GM23338 (cell line): ENCODE measurements at regions not wholly inside any gene's neighbourhood (a gene's known extent, or its start where the extent isn't known, plus 50 kb on each side); places are given as distances from the start of the nearest gene placed in this dataset.

Experiments used
- ATAC-seq: fragments of 200-7000 bp; cut with Tn5 transposase; 3 replicates; pipeline ENCODE4 v1.9.1; 2020
- DNase-seq: peaks from one replicate; pipeline ENCODE4 v3.0.0-alpha.2; 2015; ENCODE audit warnings: low spot score
- H2AFZ ChIP-seq: fragments of 200-600 bp; sonication (generic); 2 replicates; pipeline ENCODE4 v1.8.0; 2016; ENCODE audit warnings: antibody characterized with exemption, mild to moderate bottlenecking, moderate library complexity
- H3F3A ChIP-seq: fragments of 200-600 bp; sonication (generic); replicated peaks from 2 replicates; pipeline ENCODE4 v1.8.0; 2017; ENCODE audit warnings: antibody characterized with exemption, mixed run types, low read depth
- H3K27ac ChIP-seq: fragments of 200-600 bp; sonication (generic); 2 replicates; pipeline ENCODE4 v1.6.1; 2016; ENCODE audit warnings: low read depth
- H3K27me3 ChIP-seq: fragments of 200-600 bp; sonication (generic); 2 replicates; pipeline ENCODE4 v1.8.0; 2016; ENCODE audit warnings: mild to moderate bottlenecking, mixed run types, moderate library complexity; ENCODE audit not compliant: insufficient read depth
- H3K36me3 ChIP-seq: fragments of 200-600 bp; sonication (generic); 2 replicates; pipeline ENCODE4 v1.8.0; 2016; ENCODE audit warnings: mild to moderate bottlenecking; ENCODE audit not compliant: insufficient read depth
- H3K4me1 ChIP-seq: fragments of 200-600 bp; sonication (generic); 2 replicates; pipeline ENCODE4 v1.8.0; 2016; ENCODE audit warnings: mild to moderate bottlenecking, moderate library complexity; ENCODE audit not compliant: insufficient read depth
- H3K4me2 ChIP-seq: fragments of 200-600 bp; sonication (generic); 2 replicates; pipeline ENCODE4 v1.7.1; 2017; ENCODE audit warnings: mixed run types
- H3K4me3 ChIP-seq: fragments of 200-600 bp; sonication (generic); 2 replicates; pipeline ENCODE4 v1.6.1; 2016; ENCODE audit warnings: mixed run types
- H3K79me2 ChIP-seq: fragments of 200-600 bp; sonication (generic); replicated peaks from 2 replicates; pipeline ENCODE4 v1.8.0; 2017; ENCODE audit warnings: mild to moderate bottlenecking; ENCODE audit not compliant: insufficient read depth
- H3K9me2 ChIP-seq: fragments of 200-600 bp; sonication (generic); 2 replicates; pipeline ENCODE4 v1.8.0; 2017; ENCODE audit not compliant: insufficient read depth
- H4K20me1 ChIP-seq: fragments of 200-600 bp; sonication (generic); replicated peaks from 2 replicates; pipeline ENCODE4 v1.8.0; 2017; ENCODE audit warnings: mild to moderate bottlenecking; ENCODE audit not compliant: insufficient read depth
- H3K27ac Mint-ChIP-seq: 2 replicates; pipeline ENCODE4 v1.8.0; 2020; ENCODE audit warnings: inconsistent platforms, mild to moderate bottlenecking, moderate library complexity, mixed read lengths
- H3K27me3 Mint-ChIP-seq: 3 replicates; pipeline ENCODE4 v1.8.0; 2022; ENCODE audit warnings: low read depth, mild to moderate bottlenecking, moderate library complexity, mixed read lengths, inconsistent platforms; ENCODE audit not compliant: insufficient read depth, poor library complexity
- H3K36me3 Mint-ChIP-seq: 3 replicates; pipeline ENCODE4 v1.8.0; 2021; ENCODE audit warnings: low read depth, mild to moderate bottlenecking, inconsistent platforms, moderate library complexity, mixed read lengths
- H3K4me1 Mint-ChIP-seq: 3 replicates; pipeline ENCODE4 v1.8.0; 2020; ENCODE audit warnings: mild to moderate bottlenecking, inconsistent platforms, mixed read lengths
- H3K4me3 Mint-ChIP-seq: 3 replicates; pipeline ENCODE4 v1.8.0; 2021; ENCODE audit warnings: moderate library complexity, mild to moderate bottlenecking, inconsistent platforms, mixed read lengths
- H3K9me3 Mint-ChIP-seq: 3 replicates; pipeline ENCODE4 v1.8.0; 2020; ENCODE audit warnings: moderate library complexity, mild to moderate bottlenecking, inconsistent platforms, mixed read lengths
- CREB1 ChIP-seq: fragments of 250-450 bp; sonication (Bioruptor Pico); IDR thresholded peaks from 2 replicates; pipeline ENCODE4 v1.5.0; 2020; ENCODE audit warnings: low read depth, mild to moderate bottlenecking, moderate library complexity
- CTCF ChIP-seq, 2 experiments: fragments of 200-600 bp in 1 of 2; sonication (generic) in 1 of 2; conservative IDR thresholded peaks; 2 replicates each; pipeline versions ENCODE4 v1.5.1 to v1.6.1; 2016 to 2017; ENCODE audit warnings: antibody characterized with exemption in 2 of 2, low read depth in 2 of 2, mild to moderate bottlenecking in 2 of 2, moderate library complexity in 1 of 2
- ETS1 ChIP-seq: IDR thresholded peaks from 2 replicates; pipeline ENCODE4 v1.6.1; 2016; ENCODE audit warnings: antibody characterized with exemption
- EZH2 ChIP-seq: fragments of 200-600 bp; sonication (generic); IDR thresholded peaks from one replicate; pipeline ENCODE4 v1.8.0; 2017; ENCODE audit warnings: antibody characterized with exemption, mild to moderate bottlenecking, low read depth; ENCODE audit not compliant: unreplicated experiment
- EZH2phosphoT487 ChIP-seq: fragments of 200-600 bp; sonication (generic); IDR thresholded peaks from one replicate; pipeline ENCODE4 v1.8.1; 2018; ENCODE audit warnings: antibody characterized with exemption; ENCODE audit not compliant: unreplicated experiment
- JUNB ChIP-seq: IDR thresholded peaks from one replicate; pipeline ENCODE4 v1.6.1; 2016; ENCODE audit warnings: antibody characterized with exemption; ENCODE audit not compliant: unreplicated experiment
- NANOG ChIP-seq: IDR thresholded peaks from 2 replicates; pipeline ENCODE4 v1.6.1; 2016; ENCODE audit warnings: antibody characterized with exemption, borderline replicate concordance
- POLR2AphosphoS5 ChIP-seq: IDR thresholded peaks from 2 replicates; pipeline ENCODE4 v1.6.1; 2016; ENCODE audit warnings: antibody characterized with exemption, low read depth
- REST ChIP-seq: IDR thresholded peaks from one replicate; pipeline ENCODE4 v1.6.1; 2018; ENCODE audit warnings: antibody characterized with exemption; ENCODE audit not compliant: unreplicated experiment
- STAT1 ChIP-seq: IDR thresholded peaks from one replicate; pipeline ENCODE4 v1.6.1; 2016; ENCODE audit warnings: antibody characterized with exemption; ENCODE audit not compliant: unreplicated experiment
- ZNF114 ChIP-seq: fragments of 250-450 bp; sonication (Bioruptor Pico); IDR thresholded peaks from 2 replicates; pipeline ENCODE4 v1.5.0; 2020; ENCODE audit warnings: mild to moderate bottlenecking, moderate library complexity
- ZNF331 ChIP-seq: fragments of 250-450 bp; sonication (Bioruptor Pico); IDR thresholded peaks from 2 replicates; pipeline ENCODE4 v1.5.0; 2020; ENCODE audit warnings: low read depth, mild to moderate bottlenecking, moderate library complexity
- ZNF462 ChIP-seq: fragments of 250-450 bp; sonication (Bioruptor Pico); IDR thresholded peaks from 2 replicates; pipeline ENCODE4 v1.5.0; 2020; ENCODE audit warnings: mild to moderate bottlenecking, moderate library complexity

- Mint-ChIP-seq H3K36me3 (no peaks in the 10 kb centered on the region), H3K27me3 (peaks cover 6% of the 10 kb centered on the region), H3K9me3 (no peaks in the 10 kb centered on the region; the same call in 2 of the 3 replicates), H3K4me3 (no peak overlapping the region), H3K4me1 (no peaks in the 10 kb centered on the region; the same call in 2 of the 3 replicates), H3K27ac (no peak overlapping the region)
- H3F3A ChIP-seq = no peaks in the 10 kb centered on the region
- H3K27ac ChIP-seq = no peak overlapping the region
- TF ChIP-seq REST = no peak
- no peak for TF ChIP-seq EZH2
- TF ChIP-seq POLR2AphosphoS5 = no peak
- TF ChIP-seq STAT1 = no peak
- TF ChIP-seq ZNF462 (CRISPR knock-in tag) = no peak
- TF ChIP-seq ZNF114 = no peak
- TF ChIP-seq ETS1 = no peak
- TF ChIP-seq ZNF331 = no peak
- no peak for TF ChIP-seq EZH2phosphoT487
- TF ChIP-seq NANOG = no peak
- TF ChIP-seq CREB1 (CRISPR knock-in tag) = no peak
- TF ChIP-seq CTCF (conservative IDR thresholded peaks at IDR 0.05; ENCODE audit: low read depth in 2 of 2) = no peak
- TF ChIP-seq JUNB = no peak
- H3K4me3 ChIP-seq = no peak overlapping the region
- H2AFZ ChIP-seq = peak overlapping the region; percentile 52; the same call in 1 of the 2 replicates
- H3K27me3 ChIP-seq = peaks cover 8% of the 10 kb centered on the region
- no peaks in the 10 kb centered on the region for H3K79me2 ChIP-seq
- H3K9me2 ChIP-seq = no peaks in the 10 kb centered on the region
- no peaks in the 10 kb centered on the region for H3K4me1 ChIP-seq
- ATAC-seq = no peak
- no peaks in the 10 kb centered on the region for H3K36me3 ChIP-seq
- no peak overlapping the region; the same call in 1 of the 2 replicates for H3K4me2 ChIP-seq
- no peak for DNase-seq
- H4K20me1 ChIP-seq = no peaks in the 10 kb centered on the region
These were observed 77.6 kb upstream of the AMZ2 start for GRCh38 chr17:68170246-68170645.
